Rectal smooth muscle tissue (tissue), 1 donor: ENCODE measurements at regions not wholly inside any gene's neighbourhood (a gene's known extent, or its start where the extent isn't known, plus 50 kb on each side); places are given as distances from the start of the nearest gene placed in this dataset.
"Not testable (repeated sequence)": the region's sequence is repeated elsewhere in the genome, so short reads cannot be mapped to it uniquely, and the experiment has no call there.

Experiments
- H3K27ac ChIP-seq: one replicate; pipeline ENCODE4 v1.7.0; 2013; ENCODE audit warnings: low read depth, low read length, inconsistent platforms
- H3K27me3 ChIP-seq: one replicate; pipeline ENCODE4 v1.7.0; 2013; ENCODE audit warnings: low read length; ENCODE audit not compliant: control insufficient read depth, insufficient read depth
- H3K36me3 ChIP-seq: one replicate; pipeline ENCODE4 v1.7.0; 2013; ENCODE audit warnings: low read length; ENCODE audit not compliant: control insufficient read depth, insufficient read depth
- H3K4me1 ChIP-seq: one replicate; pipeline ENCODE4 v1.7.0; 2013; ENCODE audit warnings: low read length; ENCODE audit not compliant: control insufficient read depth, insufficient read depth
- H3K4me3 ChIP-seq: one replicate; pipeline ENCODE4 v1.7.0; 2013; ENCODE audit warnings: low read length
- H3K9ac ChIP-seq: one replicate; pipeline ENCODE4 v1.7.0; 2013; ENCODE audit warnings: low read length

DNA sequence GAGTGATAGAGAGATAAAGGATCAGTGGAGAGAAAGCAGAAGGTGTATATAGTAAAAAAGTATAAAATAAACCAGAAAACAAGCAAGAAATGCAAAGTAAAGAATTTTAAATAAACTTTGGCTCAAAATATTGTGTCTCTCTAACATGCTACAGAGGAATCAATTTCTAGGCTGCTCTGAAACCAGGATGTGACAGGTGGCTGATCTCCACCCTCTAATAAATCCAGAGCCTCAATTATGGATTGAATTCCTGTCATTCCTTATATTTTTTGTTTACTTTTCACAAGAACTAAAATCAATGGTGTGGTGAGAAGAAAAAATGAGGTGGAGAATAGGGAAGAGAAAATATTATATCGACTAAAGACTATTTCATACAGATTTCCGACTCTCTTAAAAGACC is 965.1 kb upstream of the SEMA6A start:
- H3K27me3 ChIP-seq, result no peaks in the 10 kb centered on the region
- H3K4me1 ChIP-seq, result no peaks in the 10 kb centered on the region
- no peak overlapping the region for H3K9ac ChIP-seq
- H3K4me3 ChIP-seq, result no peak overlapping the region
- H3K36me3 ChIP-seq, result no peaks in the 10 kb centered on the region
- H3K27ac ChIP-seq, result no peak overlapping the region

DNA sequence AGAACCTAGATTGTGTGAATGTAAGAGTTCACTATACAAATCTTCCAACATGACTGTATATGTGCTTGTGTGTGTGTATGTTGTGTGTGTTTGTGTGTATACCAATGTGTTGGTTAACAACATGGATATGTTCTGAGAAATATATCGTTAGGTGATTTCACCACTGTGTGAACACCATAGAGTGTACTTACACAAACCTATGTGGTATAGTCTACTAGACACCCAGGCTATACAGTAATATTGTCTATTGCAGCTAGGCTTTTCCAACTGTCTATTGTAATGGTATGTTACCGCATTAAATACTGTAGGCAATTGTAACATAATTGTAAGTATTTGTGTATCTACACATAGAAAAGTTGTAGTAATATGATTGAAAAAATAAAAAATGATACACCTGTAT is 959.2 kb upstream of the SEMA6A start:
- no peak overlapping the region for H3K27ac ChIP-seq
- H3K4me1 ChIP-seq, result no peaks in the 10 kb centered on the region
- H3K4me3 ChIP-seq, result no peak overlapping the region
- H3K27me3 ChIP-seq, result no peaks in the 10 kb centered on the region
- H3K36me3 ChIP-seq, result no peaks in the 10 kb centered on the region
- H3K9ac ChIP-seq, result no peak overlapping the region

DNA sequence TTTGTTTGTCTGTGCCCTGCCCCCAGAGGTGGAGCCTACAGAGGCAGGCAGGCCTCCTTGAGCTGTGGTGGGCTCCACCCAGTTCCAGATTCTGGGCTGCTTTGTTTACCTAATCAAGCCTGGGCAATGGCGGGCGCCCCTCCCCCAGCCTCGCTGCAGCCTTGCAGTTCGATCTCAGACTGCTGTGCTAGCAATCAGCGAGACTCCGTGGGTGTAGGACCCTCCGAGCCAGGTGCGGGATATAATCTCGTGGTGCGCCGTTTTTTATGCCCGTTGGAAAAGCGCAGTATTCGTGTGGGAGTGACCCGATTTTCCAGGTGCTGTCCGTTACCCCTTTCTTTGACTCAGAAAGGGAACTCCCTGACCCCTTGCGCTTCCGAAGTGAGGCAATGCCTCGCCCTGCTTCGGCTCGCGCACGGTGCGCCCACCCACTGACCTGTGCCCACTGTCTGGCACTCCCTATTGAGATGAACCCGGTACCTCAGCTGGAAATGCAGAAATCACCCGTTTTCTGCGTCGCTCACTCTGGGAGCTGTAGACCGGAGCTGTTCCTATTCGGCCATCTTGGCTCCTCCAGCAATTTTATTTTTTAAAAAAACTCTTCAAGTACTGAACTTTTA is 958.5 kb upstream of the SEMA6A start:
- H3K4me3 ChIP-seq, H3K27ac ChIP-seq, H3K36me3 ChIP-seq, H3K27me3 ChIP-seq, H3K9ac ChIP-seq, H3K4me1 ChIP-seq: not testable (repeated sequence)

DNA sequence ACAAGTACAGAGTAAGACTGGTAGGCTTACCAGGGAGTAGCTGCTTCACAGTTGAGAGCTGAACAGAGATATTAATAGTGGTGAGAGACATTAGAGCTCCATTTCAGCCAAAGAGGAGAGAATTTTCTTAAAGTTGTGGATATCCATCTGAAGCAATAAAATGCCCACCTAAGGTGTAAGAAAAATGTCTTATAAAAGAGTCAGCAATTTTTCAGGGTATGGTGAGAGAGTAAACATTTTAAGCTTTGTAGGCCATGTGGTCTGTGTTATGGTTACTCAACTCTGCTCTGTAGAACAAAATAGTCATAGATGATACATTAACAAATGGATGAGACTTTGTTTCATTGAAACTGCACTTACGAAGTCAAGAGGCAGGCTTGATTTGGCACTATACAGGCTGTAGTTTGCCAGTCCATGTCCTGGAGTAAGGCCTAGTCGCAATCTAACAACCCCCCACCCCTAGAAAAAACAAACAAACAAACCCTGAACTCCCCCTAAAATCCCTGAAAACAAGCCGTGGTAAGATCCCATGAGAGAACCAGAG is 945.4 kb upstream of the SEMA6A start:
- no peaks in the 10 kb centered on the region for H3K4me1 ChIP-seq
- H3K9ac ChIP-seq, result no peak overlapping the region
- H3K4me3 ChIP-seq, result no peak overlapping the region
- H3K27me3 ChIP-seq, result no peaks in the 10 kb centered on the region
- no peak overlapping the region for H3K27ac ChIP-seq
- H3K36me3 ChIP-seq, result no peaks in the 10 kb centered on the region

DNA sequence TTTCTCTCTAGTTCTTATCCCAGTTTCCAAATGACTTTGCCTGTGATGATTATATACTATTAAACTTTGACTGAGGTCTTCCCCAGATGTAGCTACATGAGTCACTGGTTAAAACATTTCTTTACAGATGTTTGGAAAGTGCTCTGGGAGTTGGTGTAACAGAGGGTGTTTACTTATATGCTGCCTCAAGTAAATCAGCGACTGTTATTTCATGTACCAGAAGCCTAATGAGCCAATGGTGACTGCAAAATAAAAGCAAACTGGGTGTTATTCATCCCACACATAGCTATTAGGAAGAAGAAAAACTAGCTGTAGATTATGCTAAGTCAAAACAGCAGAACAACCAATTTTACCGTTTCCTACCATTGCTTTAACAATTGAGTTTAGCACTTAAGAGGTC is 929.7 kb upstream of the SEMA6A start:
- H3K9ac ChIP-seq, result no peak overlapping the region
- H3K36me3 ChIP-seq, result no peaks in the 10 kb centered on the region
- H3K4me1 ChIP-seq, result no peaks in the 10 kb centered on the region
- H3K27ac ChIP-seq, result no peak overlapping the region
- no peak overlapping the region for H3K4me3 ChIP-seq
- H3K27me3 ChIP-seq, result no peaks in the 10 kb centered on the region

DNA sequence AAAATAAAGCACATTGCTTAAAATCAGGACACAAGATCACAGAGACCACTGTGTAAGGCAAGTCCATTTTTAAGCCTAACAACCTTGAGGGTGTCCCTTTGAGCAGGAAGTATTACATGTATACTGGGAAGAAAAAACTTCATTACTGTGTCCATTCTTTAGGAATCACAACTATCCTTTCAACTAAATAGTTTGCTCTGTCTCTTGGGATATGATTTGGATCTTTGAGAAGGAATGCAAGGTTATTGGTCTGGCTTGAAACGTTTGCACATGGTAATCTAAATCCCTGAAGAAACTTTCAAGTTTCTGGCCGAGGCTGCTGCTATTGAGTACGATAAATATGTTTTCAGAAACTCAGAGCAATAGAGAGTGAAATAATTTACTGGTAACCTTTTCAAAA is 923.0 kb upstream of the SEMA6A start:
- no peak overlapping the region for H3K27ac ChIP-seq
- no peaks in the 10 kb centered on the region for H3K4me1 ChIP-seq
- H3K27me3 ChIP-seq, result no peaks in the 10 kb centered on the region
- H3K4me3 ChIP-seq, result no peak overlapping the region
- H3K9ac ChIP-seq, result no peak overlapping the region
- H3K36me3 ChIP-seq, result no peaks in the 10 kb centered on the region

DNA sequence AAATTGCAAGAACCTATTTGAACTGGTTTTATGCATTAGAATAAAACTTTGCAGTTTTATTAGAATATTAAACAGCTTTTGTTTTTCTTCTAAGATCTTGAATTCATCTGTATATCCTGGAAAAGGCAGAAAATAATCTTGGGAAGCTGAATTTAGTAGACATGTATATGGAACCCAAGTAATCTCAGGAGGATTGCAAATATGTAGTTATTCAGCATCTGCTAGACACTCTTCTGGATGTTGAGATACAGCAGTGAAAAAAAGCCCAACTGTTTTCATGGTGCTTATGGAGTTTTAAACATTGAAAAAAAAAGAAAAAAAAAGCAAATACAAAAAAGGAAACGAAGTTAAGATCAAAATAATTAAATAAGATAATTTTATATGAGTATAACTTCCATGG is 922.2 kb upstream of the SEMA6A start:
- no peaks in the 10 kb centered on the region for H3K4me1 ChIP-seq
- no peaks in the 10 kb centered on the region for H3K27me3 ChIP-seq
- H3K4me3 ChIP-seq, result no peak overlapping the region
- H3K36me3 ChIP-seq, result no peaks in the 10 kb centered on the region
- no peak overlapping the region for H3K9ac ChIP-seq
- H3K27ac ChIP-seq, result no peak overlapping the region

DNA sequence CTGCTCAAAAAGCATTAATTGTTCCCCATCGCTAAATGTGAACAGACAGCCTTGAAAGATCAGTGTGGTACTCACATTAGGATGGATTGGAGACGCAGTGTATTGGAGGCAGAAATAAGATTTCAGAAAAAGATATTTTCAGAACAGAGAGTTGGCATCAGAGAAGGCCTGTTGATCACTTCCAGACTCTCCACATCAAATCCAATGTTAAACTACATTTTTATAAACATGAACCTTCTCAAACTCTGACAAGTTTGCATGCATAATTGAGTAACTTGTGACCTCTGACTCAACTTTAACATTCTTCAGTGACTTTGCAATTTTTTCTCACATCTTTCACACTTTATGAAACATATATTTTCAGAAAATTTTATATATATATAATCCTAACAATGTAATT is 919.6 kb upstream of the SEMA6A start:
- H3K4me1 ChIP-seq, result no peaks in the 10 kb centered on the region
- H3K4me3 ChIP-seq, result no peak overlapping the region
- no peak overlapping the region for H3K27ac ChIP-seq
- no peaks in the 10 kb centered on the region for H3K27me3 ChIP-seq
- H3K9ac ChIP-seq, result no peak overlapping the region
- no peaks in the 10 kb centered on the region for H3K36me3 ChIP-seq

DNA sequence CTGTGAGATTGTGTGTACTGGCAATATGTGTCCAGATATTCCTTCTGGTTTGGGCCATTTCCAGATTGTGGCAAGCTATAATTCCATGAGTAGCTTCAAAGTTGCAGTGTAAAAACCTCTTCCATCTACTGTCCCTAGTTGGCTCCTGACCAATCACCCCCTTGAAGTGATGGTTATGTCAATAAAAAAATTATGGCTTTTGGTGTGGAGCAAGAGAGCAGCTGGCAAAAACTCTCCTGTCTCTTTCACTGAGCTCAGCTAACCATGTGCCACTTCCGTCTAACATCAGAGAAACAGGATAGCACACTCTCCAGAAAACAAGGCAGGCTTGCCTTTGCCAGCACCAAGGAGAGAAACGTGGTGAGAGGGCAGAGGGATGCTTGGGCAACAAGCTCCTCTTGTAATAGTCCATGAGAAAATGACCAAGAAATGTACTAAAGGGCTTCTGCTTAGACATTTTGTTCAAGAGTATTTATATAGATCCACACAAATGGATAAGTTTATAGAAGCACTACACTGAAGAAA is 914.4 kb upstream of the SEMA6A start:
- Histone ChIP-seq H3K27me3 (no peaks in the 10 kb centered on the region), H3K4me1 (no peaks in the 10 kb centered on the region), H3K9ac (no peak overlapping the region), H3K36me3 (no peaks in the 10 kb centered on the region), H3K4me3 (no peak overlapping the region), H3K27ac (no peak overlapping the region)

DNA sequence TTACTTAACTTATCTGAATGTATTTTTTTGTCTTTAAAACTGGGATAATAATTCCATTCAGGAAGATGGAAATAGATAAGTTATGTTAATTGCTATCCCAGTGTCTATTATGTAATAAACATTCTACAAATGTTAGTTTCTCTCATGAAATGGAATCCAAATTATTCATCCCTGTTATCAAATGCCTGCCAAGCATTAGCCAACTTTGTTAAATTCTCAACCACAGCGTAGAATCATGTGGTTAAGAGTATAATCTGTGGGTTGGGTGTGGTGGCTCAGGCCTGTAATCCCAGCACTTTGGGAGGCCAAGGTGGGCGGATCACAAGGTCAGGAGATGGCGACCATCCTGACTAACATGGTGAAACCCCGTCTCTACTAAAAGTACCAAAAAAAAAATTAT is 912.9 kb upstream of the SEMA6A start:
- H3K4me3 ChIP-seq, result no peak overlapping the region
- H3K27ac ChIP-seq, result no peak overlapping the region

DNA sequence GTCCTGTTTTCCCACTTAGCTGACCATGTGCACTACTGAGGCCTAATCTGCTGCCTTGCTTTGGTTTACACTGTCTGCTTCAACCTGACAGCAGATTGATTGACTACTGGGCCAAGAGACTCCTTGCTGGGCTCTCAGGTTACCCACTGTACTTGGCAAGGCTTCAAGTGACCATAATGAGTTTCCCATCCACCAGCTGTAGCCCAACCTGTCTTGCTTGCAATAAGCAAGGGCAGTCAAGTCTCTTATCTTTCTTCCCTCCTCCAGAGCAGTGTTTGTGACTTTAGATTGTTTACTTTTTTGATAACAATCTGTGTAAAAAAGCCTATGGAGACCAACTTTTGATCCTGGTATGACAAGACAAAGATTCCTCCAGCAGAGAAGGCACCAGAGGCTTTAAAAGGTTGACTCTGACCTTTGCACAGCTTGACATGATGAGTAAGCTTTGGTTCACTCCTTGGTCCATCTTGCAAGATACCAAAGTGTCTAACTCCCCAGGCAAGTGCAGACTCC is 912.3 kb upstream of the SEMA6A start:
- no peaks in the 10 kb centered on the region for H3K27me3 ChIP-seq
- H3K27ac ChIP-seq, result no peak overlapping the region
- H3K4me3 ChIP-seq, result no peak overlapping the region
- H3K36me3 ChIP-seq, result no peaks in the 10 kb centered on the region
- no peaks in the 10 kb centered on the region for H3K4me1 ChIP-seq
- no peak overlapping the region for H3K9ac ChIP-seq

More for the DNA sequence above, 912.9 kb upstream of the SEMA6A start:
- H3K27me3 ChIP-seq, result no peaks in the 10 kb centered on the region
- H3K9ac ChIP-seq, result no peak overlapping the region
- no peaks in the 10 kb centered on the region for H3K36me3 ChIP-seq
- H3K4me1 ChIP-seq, result no peaks in the 10 kb centered on the region

DNA sequence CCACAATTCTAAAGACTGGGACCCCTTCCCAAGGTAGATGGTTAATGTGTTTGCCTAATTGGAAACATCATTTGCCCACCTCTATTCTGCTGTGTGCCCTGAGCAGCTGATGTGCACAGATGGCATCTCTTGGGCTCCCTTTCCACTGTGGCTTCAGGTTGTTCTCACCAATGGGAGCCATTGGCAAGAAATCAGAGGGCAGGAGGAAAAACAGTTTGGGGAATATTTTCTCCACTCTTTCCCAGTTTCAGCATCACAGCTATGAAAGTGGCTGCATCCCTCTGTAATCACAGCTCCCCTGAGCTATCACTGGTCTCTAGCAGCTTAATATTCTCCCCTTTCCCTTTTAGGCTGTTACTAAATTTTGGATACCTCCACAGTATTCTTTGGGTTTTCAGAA is 911.6 kb upstream of the SEMA6A start:
- H3K9ac ChIP-seq, result no peak overlapping the region
- no peak overlapping the region for H3K27ac ChIP-seq
- no peaks in the 10 kb centered on the region for H3K4me1 ChIP-seq
- H3K36me3 ChIP-seq, result no peaks in the 10 kb centered on the region
- no peaks in the 10 kb centered on the region for H3K27me3 ChIP-seq
- H3K4me3 ChIP-seq, result no peak overlapping the region

DNA sequence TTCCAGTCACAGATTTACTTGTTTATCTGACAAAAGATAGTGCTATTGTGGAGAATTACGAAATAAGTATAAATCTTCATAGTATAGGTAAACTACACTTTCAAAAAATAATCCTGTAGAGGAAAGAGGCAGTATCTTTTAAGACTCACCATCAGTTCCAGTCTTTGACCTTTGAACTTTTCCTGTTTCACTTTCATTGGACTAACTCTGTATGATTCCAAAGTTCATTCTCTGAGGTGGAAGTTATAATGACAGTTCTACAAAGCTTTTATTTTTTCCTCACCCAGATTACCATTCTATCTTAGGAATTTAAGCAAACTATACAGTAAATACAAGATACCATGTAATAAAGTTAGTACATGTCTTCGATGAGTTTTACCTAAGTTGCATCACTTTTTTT is 901.3 kb upstream of the SEMA6A start:
- Histone ChIP-seq H3K36me3 (no peaks in the 10 kb centered on the region), H3K4me1 (no peaks in the 10 kb centered on the region), H3K27ac (no peak overlapping the region)

More for the DNA sequence above, 901.3 kb upstream of the SEMA6A start:
- H3K9ac ChIP-seq, result no peak overlapping the region
- H3K4me3 ChIP-seq, result no peak overlapping the region
- H3K27me3 ChIP-seq, result no peaks in the 10 kb centered on the region
